GM12878 (cell line): ENCODE measurements at regions not wholly inside any gene's neighbourhood (a gene's known extent, or its start where the extent isn't known, plus 50 kb on each side); places are given as distances from the start of the nearest gene placed in this dataset.

Experiments
- ATAC-seq: fragments of 200-7000 bp; cut with Tn5 transposase; 3 replicates; pipeline ENCODE4 v1.9.1; 2020; ENCODE audit warnings: mild to moderate bottlenecking, moderate library complexity
- BruUV-seq: library from RNA; stranded (reverse); fragments of 400-500 nt; replicated peaks from 2 replicates; lab custom pipeline; 2021; lab: Mats Ljungman, UMichigan
- CTCF ChIA-PET: fragments of 300-600 bp; sonication (Branson Sonifier 250); formaldehyde crosslinking; extraction: SDS; loops from one replicate; lab custom pipeline; 2021; ENCODE audit warnings: inconsistent platforms; lab: Yijun Ruan, JAX
- POLR2A ChIA-PET: fragments of 350-600 bp; formaldehyde crosslinking; extraction: SDS; loops from one replicate; lab custom pipeline; 2021; ENCODE audit warnings: inconsistent platforms; lab: Charles Lee
- RAD21 ChIA-PET: fragments of 300-600 bp; sonication (Branson Sonifier 250); formaldehyde crosslinking; loops from one replicate; lab custom pipeline; 2023; ENCODE audit warnings: antibody characterized with exemption; ENCODE audit not compliant: unreplicated experiment; lab: Charles Lee
- SMC1A ChIA-PET: fragments of 300-600 bp; sonication (Branson Sonifier 250); formaldehyde crosslinking; loops from one replicate; lab custom pipeline; 2023; ENCODE audit not compliant: unreplicated experiment, uncharacterized antibody; lab: Charles Lee
- DNase-seq: peaks from one replicate; pipeline ENCODE4 v3.0.0-alpha.2; 2011; ENCODE audit warnings: low read depth, low spot score
- FAIRE-seq: peaks from 3 replicates; lab custom pipeline; 2011; peaks lifted over from hg19 to GRCh38; lab: Jason Lieb, UNC
- H2AFZ ChIP-seq: 2 replicates; pipeline ENCODE4 v1.6.0; 2011; ENCODE audit warnings: low read depth, low read length, control low read depth; ENCODE audit not compliant: control insufficient read depth
- H3K27ac ChIP-seq: 2 replicates; pipeline ENCODE4 v1.5.1; 2011; ENCODE audit warnings: control low read depth; ENCODE audit not compliant: control insufficient read depth, insufficient read depth
- H3K27me3 ChIP-seq, 2 experiments: replicated peaks in 1 of 2; 2 replicates each; pipeline versions ENCODE4 v1.6.0 to v1.6.1; 2011; ENCODE audit warnings: low read length in 1 of 2; ENCODE audit not compliant: control insufficient read depth in 2 of 2, insufficient read depth in 2 of 2
- H3K36me3 ChIP-seq, 2 experiments: 2 replicates each; pipeline ENCODE4 v1.5.1; 2011; ENCODE audit warnings: low read length in 1 of 2; ENCODE audit not compliant: control insufficient read depth in 2 of 2, insufficient read depth in 2 of 2
- H3K4me1 ChIP-seq: 2 replicates; pipeline ENCODE4 v1.6.1; 2011; ENCODE audit warnings: mild to moderate bottlenecking, low read length, moderate library complexity, mixed read lengths; ENCODE audit not compliant: control insufficient read depth, insufficient read depth
- H3K4me2 ChIP-seq: 2 replicates; pipeline ENCODE4 v1.6.0; 2011; ENCODE audit warnings: control low read depth; ENCODE audit not compliant: control insufficient read depth, insufficient read depth
- H3K4me3 ChIP-seq: fragments of 200-600 bp; sonication (generic); 2 replicates; pipeline ENCODE4 v1.5.1; 2016
- H3K79me2 ChIP-seq: 2 replicates; pipeline ENCODE4 v1.6.0; 2011; ENCODE audit warnings: low read length; ENCODE audit not compliant: control insufficient read depth, insufficient read depth
- H3K9ac ChIP-seq: 2 replicates; pipeline ENCODE4 v1.8.0; 2011; ENCODE audit warnings: low read length, control low read depth, mixed read lengths; ENCODE audit not compliant: control insufficient read depth, insufficient read depth
- H3K9me3 ChIP-seq: replicated peaks from 3 replicates; pipeline ENCODE4 v1.5.1; 2011; ENCODE audit warnings: mild to moderate bottlenecking, low read length; ENCODE audit not compliant: control insufficient read depth, insufficient read depth
- H4K20me1 ChIP-seq: 2 replicates; pipeline ENCODE4 v1.6.0; 2011; ENCODE audit not compliant: control insufficient read depth, insufficient read depth
- ATF2 ChIP-seq: IDR thresholded peaks from 2 replicates; pipeline ENCODE4 v1.6.1; 2012; ENCODE audit warnings: low read length, inconsistent platforms
- ATF7 ChIP-seq: fragments of 450-650 bp; IDR thresholded peaks from 2 replicates; pipeline ENCODE4 v1.6.1; 2016; ENCODE audit warnings: low read depth, mild to moderate bottlenecking
- BCL11A ChIP-seq: IDR thresholded peaks from 2 replicates; pipeline ENCODE4 v1.6.1; 2011; ENCODE audit warnings: low read depth, low read length
- FOXM1 ChIP-seq: IDR thresholded peaks from 2 replicates; pipeline ENCODE4 v1.6.1; 2012; ENCODE audit warnings: low read depth, mild to moderate bottlenecking, inconsistent platforms, low read length, moderate library complexity
- KAT2A ChIP-seq: conservative IDR thresholded peaks from 2 replicates; pipeline ENCODE4 v1.6.1; 2011; ENCODE audit warnings: low read depth, low read length; ENCODE audit not compliant: control insufficient read depth
- RBBP5 ChIP-seq: fragments of 200-600 bp; sonication (generic); conservative IDR thresholded peaks from 2 replicates; pipeline ENCODE4 v1.6.1; 2016
- RFX5 ChIP-seq: IDR thresholded peaks from 2 replicates; pipeline ENCODE4 v1.6.1; 2011; ENCODE audit warnings: low read depth, low read length, improper control_type of control experiment
- SPI1 ChIP-seq: IDR thresholded peaks from 2 replicates; pipeline ENCODE4 v1.6.1; 2011; ENCODE audit warnings: low read depth, mild to moderate bottlenecking, low read length, moderate library complexity, borderline replicate concordance; ENCODE audit not compliant: insufficient read depth
- STAT1 ChIP-seq: fragments of 450-650 bp; conservative IDR thresholded peaks from 2 replicates; pipeline ENCODE4 v1.6.1; 2014; ENCODE audit warnings: antibody characterized with exemption, mild to moderate bottlenecking
- YY1 ChIP-seq: IDR thresholded peaks from 2 replicates; pipeline ENCODE4 v1.6.1; 2011; ENCODE audit warnings: low read depth, mild to moderate bottlenecking, low read length
- WGBS: methylation state at CpG from one replicate; pipeline ENCODE4 v1.1.6; 2016; ENCODE audit warnings: low lambda C conversion rate; ENCODE audit not compliant: insufficient replicate concordance, insufficient coverage; ENCODE audit errors: missing lambda C conversion rate; 5-methylcytosine and 5-hydroxymethylcytosine counted together
- in situ Hi-C: fragments of 300-500 bp; cut with MboI; formaldehyde crosslinking; loops from 9 replicates; pipeline ENCODE4 v1.14.3; 2018; ENCODE audit warnings: mixed read lengths
- intact Hi-C: fragments of 100-400 bp; cut with micrococcal nuclease; formaldehyde crosslinking; loops from one replicate; pipeline ENCODE4 v1.14.2; 2022; ENCODE audit not compliant: unreplicated experiment
- TF ChIP-seq, protein P1 (sequence below): fragments of 450-650 bp; IDR thresholded peaks from 2 replicates; pipeline ENCODE4 v1.6.1; 2018; ENCODE audit warnings: mild to moderate bottlenecking, low read depth, moderate library complexity; ENCODE audit not compliant: partially characterized antibody

- ChIA-PET POLR2A (no interaction called here), CTCF (interaction anchor here (0.6 kb wide), 1 partner anchor 718 kb away, joined by 3 read pairs; no protein-coding TSS in a partner anchor)
- in situ Hi-C loops: no loop called here
Observed at GRCh38 chr6:113076116-113076515, 729.0 kb downstream of the RFPL4B start.

More at GRCh38 chr6:113076116-113076515, 729.0 kb downstream of the RFPL4B start:
- Histone ChIP-seq H3K27me3 (no peaks in the 10 kb centered on the region; a peak in 2 of 4 replicates), H3K4me3 (no peak overlapping the region), H3K9me3 (no peaks in the 10 kb centered on the region), H3K9ac (no peak overlapping the region), H4K20me1 (no peaks in the 10 kb centered on the region), H2AFZ (no peak overlapping the region), H3K4me1 (no peaks in the 10 kb centered on the region), H3K36me3 (no peaks in the 10 kb centered on the region), H3K79me2 (no peaks in the 10 kb centered on the region), H3K27ac (no peak overlapping the region), H3K4me2 (no peak overlapping the region)
- FAIRE-seq (no peak), DNase-seq (no peak), ATAC-seq (no peak)
- BruUV-seq: no TSS peak
- TF ChIP-seq FOXM1: no peak
- no peak for TF ChIP-seq ATF2
- no peak for TF ChIP-seq RFX5
- TF ChIP-seq ATF7: no peak
- TF ChIP-seq RBBP5: no peak
- no peak for TF ChIP-seq SPI1
- no peak for TF ChIP-seq KAT2A
- no peak for TF ChIP-seq STAT1
- TF ChIP-seq, protein P1, sequence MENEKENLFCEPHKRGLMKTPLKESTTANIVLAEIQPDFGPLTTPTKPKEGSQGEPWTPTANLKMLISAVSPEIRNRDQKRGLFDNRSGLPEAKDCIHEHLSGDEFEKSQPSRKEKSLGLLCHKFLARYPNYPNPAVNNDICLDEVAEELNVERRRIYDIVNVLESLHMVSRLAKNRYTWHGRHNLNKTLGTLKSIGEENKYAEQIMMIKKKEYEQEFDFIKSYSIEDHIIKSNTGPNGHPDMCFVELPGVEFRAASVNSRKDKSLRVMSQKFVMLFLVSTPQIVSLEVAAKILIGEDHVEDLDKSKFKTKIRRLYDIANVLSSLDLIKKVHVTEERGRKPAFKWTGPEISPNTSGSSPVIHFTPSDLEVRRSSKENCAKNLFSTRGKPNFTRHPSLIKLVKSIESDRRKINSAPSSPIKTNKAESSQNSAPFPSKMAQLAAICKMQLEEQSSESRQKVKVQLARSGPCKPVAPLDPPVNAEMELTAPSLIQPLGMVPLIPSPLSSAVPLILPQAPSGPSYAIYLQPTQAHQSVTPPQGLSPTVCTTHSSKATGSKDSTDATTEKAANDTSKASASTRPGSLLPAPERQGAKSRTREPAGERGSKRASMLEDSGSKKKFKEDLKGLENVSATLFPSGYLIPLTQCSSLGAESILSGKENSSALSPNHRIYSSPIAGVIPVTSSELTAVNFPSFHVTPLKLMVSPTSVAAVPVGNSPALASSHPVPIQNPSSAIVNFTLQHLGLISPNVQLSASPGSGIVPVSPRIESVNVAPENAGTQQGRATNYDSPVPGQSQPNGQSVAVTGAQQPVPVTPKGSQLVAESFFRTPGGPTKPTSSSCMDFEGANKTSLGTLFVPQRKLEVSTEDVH: no peak
- TF ChIP-seq YY1: no peak
- no peak for TF ChIP-seq BCL11A
- intact Hi-C loops: no loop called here
- ChIA-PET SMC1A (interaction anchor here (1.3 kb wide), 1 partner anchor 65 kb away, joined by 4 read pairs; no protein-coding TSS in a partner anchor), RAD21 (no interaction called here)
- 17% methylated on average over 3 of the region's 3 CpGs for WGBS
